ENCODE measurements at regions not wholly inside any gene's neighbourhood (a gene's known extent, or its start where the extent isn't known, plus 50 kb on each side); places are given as distances from the start of the nearest gene placed in this dataset.

- Mint-ChIP-seq H3K4me1 (ENCODE audit: unreplicated experiment) (no peaks in the 10 kb centered on the region), H3K27me3 (ENCODE audit: unreplicated experiment) (no peaks in the 10 kb centered on the region), H3K4me3 (ENCODE audit: unreplicated experiment) (no peak overlapping the region), H3K9me3 (ENCODE audit: unreplicated experiment) (no peaks in the 10 kb centered on the region), H3K27ac (ENCODE audit: unreplicated experiment) (no peak overlapping the region), H3K36me3 (ENCODE audit: low read depth, unreplicated experiment) (no peaks in the 10 kb centered on the region)
- DNase-seq (ENCODE audit: low spot score) = no peak
- TF ChIP-seq, protein P1, sequence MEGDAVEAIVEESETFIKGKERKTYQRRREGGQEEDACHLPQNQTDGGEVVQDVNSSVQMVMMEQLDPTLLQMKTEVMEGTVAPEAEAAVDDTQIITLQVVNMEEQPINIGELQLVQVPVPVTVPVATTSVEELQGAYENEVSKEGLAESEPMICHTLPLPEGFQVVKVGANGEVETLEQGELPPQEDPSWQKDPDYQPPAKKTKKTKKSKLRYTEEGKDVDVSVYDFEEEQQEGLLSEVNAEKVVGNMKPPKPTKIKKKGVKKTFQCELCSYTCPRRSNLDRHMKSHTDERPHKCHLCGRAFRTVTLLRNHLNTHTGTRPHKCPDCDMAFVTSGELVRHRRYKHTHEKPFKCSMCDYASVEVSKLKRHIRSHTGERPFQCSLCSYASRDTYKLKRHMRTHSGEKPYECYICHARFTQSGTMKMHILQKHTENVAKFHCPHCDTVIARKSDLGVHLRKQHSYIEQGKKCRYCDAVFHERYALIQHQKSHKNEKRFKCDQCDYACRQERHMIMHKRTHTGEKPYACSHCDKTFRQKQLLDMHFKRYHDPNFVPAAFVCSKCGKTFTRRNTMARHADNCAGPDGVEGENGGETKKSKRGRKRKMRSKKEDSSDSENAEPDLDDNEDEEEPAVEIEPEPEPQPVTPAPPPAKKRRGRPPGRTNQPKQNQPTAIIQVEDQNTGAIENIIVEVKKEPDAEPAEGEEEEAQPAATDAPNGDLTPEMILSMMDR (IDR thresholded peaks at IDR 0.05; ENCODE audit: unreplicated experiment) = no peak
Measured at GRCh38 chr3:132829101-132829500, 106.9 kb upstream of the NPHP3 start.

DNA sequence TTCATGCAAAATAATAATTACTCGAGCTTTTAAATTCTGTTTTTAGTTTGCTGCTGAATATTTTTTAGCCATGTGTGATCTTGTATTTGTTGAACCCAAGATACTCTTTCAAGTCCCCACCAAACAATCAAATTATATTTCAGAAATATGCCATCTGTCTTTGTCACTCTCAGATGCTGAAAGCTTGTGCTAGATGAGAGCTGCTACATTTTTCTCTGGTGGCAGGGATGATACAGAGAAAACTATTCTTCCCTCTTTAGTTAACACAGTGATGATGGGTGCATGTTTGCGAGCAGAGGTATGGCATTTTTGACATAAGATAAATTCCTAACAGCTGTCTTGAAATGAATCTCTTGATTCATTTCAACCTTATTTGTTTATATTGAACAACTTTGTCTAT, 100.6 kb upstream of the NPHP3 start:
- TF ChIP-seq, protein P1 (IDR thresholded peaks at IDR 0.05; ENCODE audit: unreplicated experiment) = no peak
- H3K4me3 Mint-ChIP-seq (ENCODE audit: unreplicated experiment) = no peak overlapping the region
- no peaks in the 10 kb centered on the region for H3K9me3 Mint-ChIP-seq (ENCODE audit: unreplicated experiment)
- H3K27ac Mint-ChIP-seq (ENCODE audit: unreplicated experiment) = no peak overlapping the region
- no peak for DNase-seq (ENCODE audit: low spot score)
- H3K27me3 Mint-ChIP-seq (ENCODE audit: unreplicated experiment) = no peaks in the 10 kb centered on the region
- no peaks in the 10 kb centered on the region for H3K36me3 Mint-ChIP-seq (ENCODE audit: low read depth, unreplicated experiment)
- H3K4me1 Mint-ChIP-seq (ENCODE audit: unreplicated experiment) = peaks cover 2% of the 10 kb centered on the region

DNA sequence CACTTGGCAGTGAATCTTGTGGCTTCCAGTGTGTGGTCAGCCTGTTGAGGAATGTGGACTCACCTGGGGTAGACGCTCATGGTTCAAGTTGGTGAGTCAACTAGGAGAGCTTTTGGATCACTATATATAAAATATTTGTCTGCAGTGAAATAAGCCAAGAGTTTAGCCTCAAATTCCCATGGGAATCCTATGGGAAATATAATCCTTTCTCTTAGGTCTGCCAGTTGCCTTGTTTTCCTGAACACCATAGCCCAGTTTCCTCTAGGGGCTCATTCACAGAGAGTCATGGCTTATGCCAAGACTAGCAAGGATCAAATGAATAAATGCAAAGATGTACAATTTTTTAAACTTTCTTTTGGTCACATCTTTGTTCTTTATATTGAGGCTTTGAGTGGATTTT, 100.1 kb upstream of the NPHP3 start:
- no peak for DNase-seq (ENCODE audit: low spot score)
- Mint-ChIP-seq H3K9me3 (ENCODE audit: unreplicated experiment) (no peaks in the 10 kb centered on the region), H3K36me3 (ENCODE audit: low read depth, unreplicated experiment) (no peaks in the 10 kb centered on the region), H3K27ac (ENCODE audit: unreplicated experiment) (no peak overlapping the region), H3K4me3 (ENCODE audit: unreplicated experiment) (no peak overlapping the region), H3K4me1 (ENCODE audit: unreplicated experiment) (peaks cover 2% of the 10 kb centered on the region), H3K27me3 (ENCODE audit: unreplicated experiment) (no peaks in the 10 kb centered on the region)
- TF ChIP-seq, protein P1 (IDR thresholded peaks at IDR 0.05; ENCODE audit: unreplicated experiment) = no peak

DNA sequence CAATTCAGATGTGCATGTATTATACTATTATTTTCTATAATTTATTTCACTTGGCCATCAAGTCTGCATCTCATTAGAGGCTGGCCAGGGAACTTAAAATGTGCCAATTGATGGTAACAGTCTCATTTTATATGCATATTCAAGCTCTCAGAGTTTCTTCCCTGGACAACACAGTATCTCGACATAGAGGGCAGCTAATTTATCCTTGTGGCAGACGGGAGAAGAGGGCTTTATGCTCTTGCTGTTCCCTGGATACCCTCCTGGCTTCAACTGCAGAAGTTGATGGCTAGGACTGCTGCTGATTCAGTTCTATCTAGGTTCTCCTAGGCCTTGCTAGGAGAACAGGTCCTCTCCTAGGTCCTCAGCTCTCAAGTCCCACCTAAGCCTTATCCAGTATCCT, 99.1 kb upstream of the NPHP3 start:
- no peaks in the 10 kb centered on the region for H3K36me3 Mint-ChIP-seq (ENCODE audit: low read depth, unreplicated experiment)
- H3K4me1 Mint-ChIP-seq (ENCODE audit: unreplicated experiment) = peaks cover 2% of the 10 kb centered on the region
- H3K27me3 Mint-ChIP-seq (ENCODE audit: unreplicated experiment) = no peaks in the 10 kb centered on the region
- H3K4me3 Mint-ChIP-seq (ENCODE audit: unreplicated experiment) = no peak overlapping the region
- no peak overlapping the region for H3K27ac Mint-ChIP-seq (ENCODE audit: unreplicated experiment)
- TF ChIP-seq, protein P1 (IDR thresholded peaks at IDR 0.05; ENCODE audit: unreplicated experiment) = no peak
- H3K9me3 Mint-ChIP-seq (ENCODE audit: unreplicated experiment) = no peaks in the 10 kb centered on the region
- no peak for DNase-seq (ENCODE audit: low spot score)

DNA sequence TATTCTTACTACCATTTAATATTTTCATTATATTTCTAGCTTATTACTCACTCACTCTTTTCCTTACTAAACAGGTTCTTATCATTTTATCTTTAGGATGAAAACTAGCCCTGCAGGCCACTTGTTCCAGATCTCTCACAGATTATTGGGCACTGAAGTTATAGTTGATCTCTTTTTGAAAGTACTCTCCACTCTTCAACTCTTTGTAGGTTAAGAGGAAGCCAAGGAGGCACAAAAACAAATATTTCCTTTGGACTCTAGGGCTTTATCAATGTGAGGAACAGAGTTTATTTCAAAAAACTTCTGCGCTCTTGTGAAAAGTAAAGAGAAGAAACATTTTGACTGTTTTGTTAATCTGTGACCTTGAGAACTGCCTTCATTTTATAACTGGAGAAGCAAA, 96.0 kb upstream of the NPHP3 start:
- Mint-ChIP-seq H3K27ac (ENCODE audit: unreplicated experiment) (no peak overlapping the region), H3K36me3 (ENCODE audit: low read depth, unreplicated experiment) (no peaks in the 10 kb centered on the region), H3K27me3 (ENCODE audit: unreplicated experiment) (no peaks in the 10 kb centered on the region), H3K4me1 (ENCODE audit: unreplicated experiment) (no peaks in the 10 kb centered on the region), H3K4me3 (ENCODE audit: unreplicated experiment) (no peak overlapping the region), H3K9me3 (ENCODE audit: unreplicated experiment) (no peaks in the 10 kb centered on the region)
- DNase-seq (ENCODE audit: low spot score) = no peak
- TF ChIP-seq, protein P1 (IDR thresholded peaks at IDR 0.05; ENCODE audit: unreplicated experiment) = no peak

All from endothelial cell (in vitro differentiated cells).